GM18505 (cell line): ENCODE measurements at regions not wholly inside any gene's neighbourhood (a gene's known extent, or its start where the extent isn't known, plus 50 kb on each side); places are given as distances from the start of the nearest gene placed in this dataset.

Experiments
- ATAC-seq: cut with Tn5 transposase; IDR thresholded peaks from one replicate; pipeline ENCODE4 v1.9.1; 2021; ENCODE audit not compliant: unreplicated experiment
- POLR2A ChIP-seq: IDR thresholded peaks from 4 replicates; pipeline ENCODE4 v1.6.1; 2011; ENCODE audit warnings: borderline replicate concordance; ENCODE audit not compliant: insufficient read depth, insufficient read length; ENCODE audit errors: extremely low read depth

DNA sequence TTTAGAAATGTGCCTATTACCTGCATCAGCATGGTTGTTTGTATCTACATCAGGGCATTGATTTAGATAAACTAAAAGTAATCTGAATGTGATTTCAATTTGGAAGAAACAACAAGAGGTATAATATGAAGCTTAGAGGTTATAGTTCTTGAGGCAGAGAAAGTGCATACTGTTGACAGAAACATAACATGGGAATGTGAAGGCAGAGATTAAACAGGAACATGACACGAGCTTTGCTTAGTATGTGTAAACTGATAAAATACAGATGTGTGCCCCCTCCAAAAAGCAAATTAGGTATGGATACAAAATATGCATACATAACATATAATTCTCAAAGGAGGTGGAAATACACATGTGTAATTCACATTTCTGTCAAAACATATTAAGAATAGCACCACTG, 1180.2 kb upstream of the ADGRL3 start:
- no peak for ATAC-seq
- TF ChIP-seq POLR2A: no peak

DNA sequence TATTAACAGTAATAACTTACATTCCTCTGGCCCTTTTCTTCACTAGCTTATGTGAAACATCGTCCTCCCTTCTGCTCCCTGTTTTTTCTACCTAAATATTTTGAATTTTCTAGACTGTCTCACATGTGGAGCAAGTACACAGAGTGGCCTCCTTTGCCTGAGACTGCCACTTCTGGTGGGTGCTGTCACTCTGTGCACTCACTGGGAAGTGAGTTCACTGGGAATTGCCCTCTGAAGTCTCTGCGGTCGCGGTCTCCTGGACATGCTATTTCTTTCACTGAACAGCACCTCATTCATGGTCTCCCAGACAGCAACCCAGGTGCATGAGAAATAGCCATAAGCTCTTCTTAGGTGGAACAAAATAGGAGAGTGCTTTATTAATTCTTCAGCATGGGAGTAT, 1179.7 kb upstream of the ADGRL3 start:
- no peak for ATAC-seq

DNA sequence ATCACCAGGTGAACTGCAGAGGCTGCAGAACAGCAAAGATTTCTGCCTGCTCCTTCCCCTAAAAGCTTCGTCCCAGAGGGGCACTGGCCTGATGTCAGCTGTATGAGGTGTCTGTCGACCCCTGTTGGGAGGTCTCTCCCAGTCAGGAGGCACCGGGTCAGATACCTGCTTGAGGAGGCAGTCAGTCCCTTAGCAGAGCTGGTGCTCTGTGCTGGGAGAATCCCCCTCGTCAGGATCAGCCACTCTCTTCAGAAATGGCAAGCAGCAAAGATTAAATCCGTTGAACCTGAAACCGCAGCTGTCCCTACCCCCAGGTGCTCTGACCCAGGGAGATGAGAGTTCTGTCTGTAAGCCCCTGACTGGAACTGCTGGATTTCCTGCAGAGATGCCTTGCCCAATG, 1166.3 kb upstream of the ADGRL3 start:
- TF ChIP-seq POLR2A: no peak
- no peak for ATAC-seq

More for the DNA sequence above, 1179.7 kb upstream of the ADGRL3 start:
- TF ChIP-seq POLR2A: no peak

DNA sequence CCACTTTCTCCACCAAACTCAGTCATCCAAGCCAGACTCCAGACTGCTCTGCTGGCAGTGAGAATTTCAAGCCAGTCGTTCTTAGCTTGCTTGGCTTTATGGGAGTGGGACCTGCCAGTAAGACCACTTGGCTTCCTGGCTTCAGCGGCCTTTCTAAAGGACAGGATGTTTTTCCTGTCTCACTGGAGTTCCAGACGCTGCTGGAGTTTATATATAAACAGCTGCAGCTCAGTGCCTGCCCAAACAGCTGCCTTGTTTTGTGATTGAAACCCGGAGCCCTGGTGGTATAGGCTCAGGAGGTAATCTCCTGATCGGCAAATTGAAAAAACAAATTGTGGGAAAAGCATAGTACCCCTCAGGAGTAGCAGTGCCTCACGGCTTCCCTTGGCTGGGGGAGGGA, 1165.8 kb upstream of the ADGRL3 start:
- no peak for TF ChIP-seq POLR2A
- no peak for ATAC-seq

DNA sequence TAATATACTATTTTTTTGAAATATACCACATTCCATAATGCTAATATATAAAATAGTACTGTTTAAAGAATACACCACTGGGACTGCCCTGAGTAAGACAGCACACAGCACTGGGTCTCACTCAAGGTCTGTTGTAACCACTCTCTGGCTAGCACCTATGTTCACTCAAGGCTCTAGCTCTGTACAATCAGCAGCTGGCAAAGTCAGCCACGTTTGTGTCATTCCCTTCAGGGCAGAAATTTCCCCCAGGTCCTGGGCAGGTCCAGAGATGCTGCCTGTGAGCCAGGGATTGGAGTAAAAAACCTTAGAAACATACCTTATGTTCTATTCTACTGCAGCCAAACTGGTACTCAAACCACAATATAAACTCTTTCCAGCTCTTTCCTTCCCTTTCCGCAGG, 1160.2 kb upstream of the ADGRL3 start:
- no peak for ATAC-seq
- no peak for TF ChIP-seq POLR2A

DNA sequence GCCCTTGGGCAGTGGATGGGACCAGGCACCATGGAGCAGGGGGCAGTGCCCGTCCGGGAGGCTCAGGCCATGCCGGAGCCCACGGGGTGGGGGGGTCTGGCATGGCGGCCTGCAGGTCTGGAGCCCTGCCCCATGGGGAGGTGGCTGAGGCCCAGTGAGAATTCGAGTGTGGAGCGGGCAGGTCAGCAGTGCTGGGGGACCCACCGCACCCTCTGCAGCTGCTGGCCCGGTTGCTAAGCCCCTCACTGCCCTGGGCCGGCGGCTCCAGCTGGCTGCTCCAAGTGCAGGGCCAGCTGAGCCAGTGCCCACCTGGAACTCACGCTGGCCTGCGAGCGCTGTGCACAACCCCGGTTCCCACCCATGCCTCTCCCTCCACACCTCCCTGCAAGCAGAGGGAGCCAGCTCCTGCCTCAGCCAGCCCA, 1157.9 kb upstream of the ADGRL3 start:
- TF ChIP-seq POLR2A: no peak
- no peak for ATAC-seq

DNA sequence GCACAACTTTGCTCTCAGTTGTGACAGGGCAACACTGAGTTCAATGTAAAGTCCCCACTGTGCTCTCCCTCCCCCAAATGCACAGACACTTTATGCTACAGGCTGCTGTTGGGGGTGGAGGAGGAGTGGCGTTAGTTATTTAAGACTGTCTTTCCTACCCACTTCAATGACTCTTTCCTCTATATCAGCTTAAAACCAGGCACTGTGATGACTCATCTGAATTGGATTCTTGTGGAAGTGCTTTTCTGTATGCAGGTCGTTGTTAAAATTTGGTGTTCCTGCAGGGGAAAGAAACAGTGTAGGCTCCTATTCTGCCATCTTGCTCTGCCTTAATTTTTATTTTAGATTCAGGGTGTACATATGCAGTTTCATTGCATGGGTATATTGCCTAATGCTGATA, 1157.2 kb upstream of the ADGRL3 start:
- no peak for TF ChIP-seq POLR2A
- ATAC-seq: no peak

DNA sequence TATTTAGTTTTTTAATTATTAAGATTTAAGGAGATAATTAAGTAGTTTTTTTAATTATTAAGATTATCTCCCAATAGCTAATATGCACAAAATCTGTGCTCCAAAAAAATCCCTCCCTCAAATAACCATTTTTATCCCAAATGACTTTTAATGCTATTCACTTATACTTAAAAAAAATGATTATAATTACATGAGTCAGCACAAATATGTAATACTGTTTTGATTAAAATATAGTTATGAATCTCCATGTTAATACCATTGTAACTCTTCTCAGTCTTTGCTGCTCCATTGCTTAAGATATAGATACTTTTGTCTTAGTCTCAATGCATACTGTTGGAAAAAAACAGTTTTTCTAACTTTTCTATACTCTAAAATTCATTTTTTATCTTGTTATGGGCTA, 1121.1 kb upstream of the ADGRL3 start:
- TF ChIP-seq POLR2A: no peak
- no peak for ATAC-seq

DNA sequence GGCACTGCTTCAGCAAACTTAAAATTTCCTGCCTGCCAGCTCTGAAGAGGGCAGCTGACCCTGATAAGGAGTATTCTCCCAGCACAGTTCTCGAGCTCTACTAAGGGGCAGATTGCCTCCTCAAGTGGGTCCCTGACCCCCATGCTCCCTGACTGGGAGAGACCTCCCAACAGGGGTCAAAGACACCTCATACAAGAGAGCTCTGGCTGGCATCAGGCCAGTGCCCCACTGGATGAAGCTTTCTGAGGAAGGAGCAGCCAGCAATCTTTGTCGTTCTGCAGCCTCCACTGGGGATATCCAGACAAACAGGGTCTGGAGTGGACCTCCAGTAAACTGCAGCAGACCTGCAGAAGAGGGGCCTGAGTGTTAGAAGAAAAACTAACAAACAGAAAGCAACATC, 1118.3 kb upstream of the ADGRL3 start:
- ATAC-seq: no peak
- no peak for TF ChIP-seq POLR2A

DNA sequence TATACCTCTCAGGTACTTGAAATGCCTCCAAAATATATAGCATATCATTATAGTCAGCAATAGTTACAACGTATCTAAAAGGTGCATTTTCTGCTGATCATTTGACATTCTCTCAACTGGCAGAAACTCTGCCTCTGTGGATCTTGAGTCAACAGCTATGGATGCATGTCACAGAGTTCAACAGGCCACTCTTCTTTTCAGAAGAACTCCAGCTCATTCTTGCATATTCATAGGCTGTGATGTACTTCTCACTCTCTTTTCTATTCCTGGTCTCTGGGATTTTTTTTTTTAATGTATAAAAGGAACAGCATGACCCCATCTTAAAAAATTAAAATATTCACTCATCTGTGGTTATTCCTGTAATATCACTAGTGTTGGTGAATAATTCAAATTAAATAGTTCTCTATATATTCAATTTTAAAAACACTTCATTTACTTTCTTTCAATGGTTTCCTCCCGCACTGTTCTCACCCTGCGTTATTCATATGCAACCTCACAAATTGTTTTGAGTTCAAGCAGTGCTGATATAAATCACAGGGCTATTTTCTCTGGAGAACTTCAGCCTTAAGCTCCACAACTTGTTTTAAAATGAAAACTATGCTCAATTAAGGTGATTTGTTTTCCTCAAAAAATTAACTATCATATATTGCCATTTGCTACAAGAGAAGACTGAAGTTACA, 1111.2 kb upstream of the ADGRL3 start:
- no peak for TF ChIP-seq POLR2A
- ATAC-seq: no peak

DNA sequence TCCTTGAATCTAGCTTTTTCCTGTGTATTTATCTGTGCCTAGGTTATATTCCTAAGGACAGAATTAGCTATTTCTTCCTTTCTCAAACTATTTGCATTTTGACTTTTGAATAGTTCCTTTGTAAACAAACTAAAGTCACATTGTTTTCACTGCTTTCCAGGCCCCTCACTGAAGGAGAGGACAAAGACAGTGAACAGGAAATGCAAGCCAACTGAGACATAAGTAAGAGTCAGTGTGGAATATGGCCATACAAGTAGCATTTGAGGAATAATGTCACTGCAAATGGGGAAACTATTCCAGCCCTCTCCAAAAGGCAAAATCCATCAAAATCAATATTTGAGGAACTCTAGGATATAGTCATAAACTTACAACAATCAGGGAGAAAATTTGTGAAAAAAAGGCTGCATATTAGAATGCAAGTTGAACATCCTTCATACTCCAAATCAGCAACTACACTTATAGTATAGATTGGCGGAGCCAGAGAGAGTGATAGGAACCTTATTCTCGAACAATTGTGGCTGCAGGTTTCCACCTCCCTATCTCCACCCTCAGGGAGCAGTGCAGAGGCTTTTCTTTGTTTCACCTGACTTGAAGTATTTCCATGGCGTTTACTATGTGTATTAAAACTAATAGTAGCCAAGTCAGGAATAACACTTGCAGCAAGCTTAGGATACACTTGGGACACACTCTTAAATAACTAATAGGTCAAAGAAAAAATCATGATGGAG, 1110.4 kb upstream of the ADGRL3 start:
- ATAC-seq: no peak

DNA sequence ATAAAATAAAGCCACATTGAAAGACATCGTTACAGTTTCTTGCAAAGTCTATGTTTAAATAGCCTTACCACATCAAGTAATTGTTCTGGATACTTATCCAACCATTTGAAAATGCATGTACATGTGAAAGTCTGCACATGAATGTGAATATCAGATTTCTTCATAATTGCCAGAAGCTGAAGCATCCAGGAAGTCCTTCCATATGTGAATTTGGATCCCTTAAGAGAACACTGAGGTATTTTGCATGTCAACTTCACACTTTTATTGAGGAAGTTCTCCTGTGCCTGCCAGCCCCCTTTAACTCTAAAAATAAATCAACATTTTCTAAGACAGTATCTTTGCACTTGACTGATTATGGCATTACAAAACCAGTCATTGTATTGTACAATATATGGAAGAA, 1103.5 kb upstream of the ADGRL3 start:
- ATAC-seq: no peak
- no peak for TF ChIP-seq POLR2A

More for the DNA sequence above, 1110.4 kb upstream of the ADGRL3 start:
- TF ChIP-seq POLR2A: no peak

DNA sequence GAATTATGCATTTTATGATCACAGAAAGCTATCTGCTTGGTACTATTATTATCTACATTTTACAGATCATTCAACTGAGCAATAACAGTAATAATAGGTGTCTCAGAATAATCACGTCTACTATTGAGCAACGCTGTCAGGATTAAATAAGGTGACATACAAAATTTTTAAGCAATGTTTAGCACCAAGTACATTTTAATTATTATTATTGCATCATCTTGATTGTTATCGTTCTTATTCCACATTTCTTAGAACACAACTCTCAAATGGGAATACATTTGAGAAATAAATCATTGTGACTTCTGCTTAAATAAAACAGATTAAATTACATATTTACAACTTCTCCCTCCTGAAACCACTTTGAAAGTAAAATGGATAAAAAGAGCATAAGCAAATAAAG, 1083.5 kb upstream of the ADGRL3 start:
- ATAC-seq: no peak
- TF ChIP-seq POLR2A: no peak

DNA sequence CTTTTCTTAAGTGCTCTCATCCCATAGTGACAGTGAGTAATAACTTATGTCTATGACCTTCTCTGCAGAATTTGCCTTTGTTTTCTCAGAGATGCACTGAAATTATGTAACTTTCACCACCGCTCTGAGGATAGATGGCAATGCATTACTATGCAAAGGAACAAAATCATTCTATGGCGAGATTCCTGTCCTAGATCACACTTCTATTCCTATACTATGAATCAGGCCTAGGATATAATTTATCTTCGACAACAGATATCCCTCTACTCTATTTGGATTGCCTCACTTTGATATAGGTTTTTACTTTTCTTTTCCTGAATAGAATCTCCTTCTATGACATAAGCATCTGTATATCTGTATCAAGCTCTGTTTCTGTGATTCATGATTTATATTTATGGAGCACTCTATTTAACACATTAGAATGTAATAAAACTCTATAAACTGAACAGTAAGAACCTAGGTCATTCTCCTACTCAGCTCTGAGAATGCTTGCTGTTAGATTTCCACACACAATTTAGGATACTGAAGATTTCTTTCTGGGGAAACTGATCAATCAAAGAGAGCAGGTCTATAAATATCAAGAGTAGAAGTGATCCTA, 1082.3 kb upstream of the ADGRL3 start:
- no peak for ATAC-seq
- no peak for TF ChIP-seq POLR2A
